Mammary epithelial cell (primary cell): ENCODE measurements at regions not wholly inside any gene's neighbourhood (a gene's known extent, or its start where the extent isn't known, plus 50 kb on each side); places are given as distances from the start of the nearest gene placed in this dataset.

Experiments used
- EZH2 ChIP-seq: IDR thresholded peaks from 2 replicates; pipeline ENCODE4 v1.6.1; 2012; ENCODE audit warnings: low read length, inconsistent platforms, borderline replicate concordance
- TF ChIP-seq, protein P1 (sequence below), 2 donors: IDR thresholded peaks in 1 of 2; conservative IDR thresholded peaks in 1 of 2; 2 replicates each; pipeline ENCODE4 v1.5.1; 2011 to 2012; ENCODE audit warnings: inconsistent platforms in 2 of 2, low read length in 2 of 2, mild to moderate bottlenecking in 2 of 2, control low read depth in 1 of 2, low read depth in 1 of 2; ENCODE audit not compliant: insufficient read depth in 1 of 2; ENCODE audit errors: extremely low read depth in 1 of 2

DNA sequence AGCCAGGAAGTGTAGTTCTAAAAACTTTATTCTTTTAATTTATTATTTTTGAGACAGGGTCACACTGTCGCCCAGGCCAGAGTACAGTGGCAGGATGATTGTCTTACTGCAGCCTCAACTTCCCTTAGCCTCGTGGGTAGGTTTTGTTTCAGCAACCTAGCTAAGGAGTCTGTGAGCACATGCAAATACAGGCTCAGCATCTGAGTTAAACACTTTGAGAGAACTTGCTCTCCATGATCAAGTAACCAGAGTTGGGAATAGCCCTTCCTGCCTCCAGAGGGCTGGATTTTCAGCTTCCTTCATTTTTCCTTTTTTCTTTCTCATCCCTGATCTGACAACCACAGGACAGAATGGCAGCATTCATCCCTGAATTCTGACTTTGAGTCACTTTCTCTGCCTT is 871.3 kb downstream of the GALC start:
- TF ChIP-seq, protein P1, sequence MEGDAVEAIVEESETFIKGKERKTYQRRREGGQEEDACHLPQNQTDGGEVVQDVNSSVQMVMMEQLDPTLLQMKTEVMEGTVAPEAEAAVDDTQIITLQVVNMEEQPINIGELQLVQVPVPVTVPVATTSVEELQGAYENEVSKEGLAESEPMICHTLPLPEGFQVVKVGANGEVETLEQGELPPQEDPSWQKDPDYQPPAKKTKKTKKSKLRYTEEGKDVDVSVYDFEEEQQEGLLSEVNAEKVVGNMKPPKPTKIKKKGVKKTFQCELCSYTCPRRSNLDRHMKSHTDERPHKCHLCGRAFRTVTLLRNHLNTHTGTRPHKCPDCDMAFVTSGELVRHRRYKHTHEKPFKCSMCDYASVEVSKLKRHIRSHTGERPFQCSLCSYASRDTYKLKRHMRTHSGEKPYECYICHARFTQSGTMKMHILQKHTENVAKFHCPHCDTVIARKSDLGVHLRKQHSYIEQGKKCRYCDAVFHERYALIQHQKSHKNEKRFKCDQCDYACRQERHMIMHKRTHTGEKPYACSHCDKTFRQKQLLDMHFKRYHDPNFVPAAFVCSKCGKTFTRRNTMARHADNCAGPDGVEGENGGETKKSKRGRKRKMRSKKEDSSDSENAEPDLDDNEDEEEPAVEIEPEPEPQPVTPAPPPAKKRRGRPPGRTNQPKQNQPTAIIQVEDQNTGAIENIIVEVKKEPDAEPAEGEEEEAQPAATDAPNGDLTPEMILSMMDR (conservative IDR thresholded peaks at IDR 0.05 in 1 of 2, IDR thresholded peaks at IDR 0.05 in 1 of 2; ENCODE audit: extremely low read depth in 1 of 2, insufficient read depth in 1 of 2, low read depth in 1 of 2, low read length in 2 of 2), result no peak
- TF ChIP-seq EZH2, result no peak
